ENCODE measurements at regions not wholly inside any gene's neighbourhood (a gene's known extent, or its start where the extent isn't known, plus 50 kb on each side); places are given as distances from the start of the nearest gene placed in this dataset.

- in situ Hi-C loops (cut with MboI; ENCODE audit: low pct_ligation_motif_present in 1 of 4, low pct_unique_long_range_greater_than_20kb in 1 of 4, low sequenced_read_pairs in 3 of 4) (no loop called here), intact Hi-C loops (cut with DNase I; ENCODE audit: low total_unique reads) (no loop called here)
- peaks cover 0 to 7% (median 2%) of the 10 kb centered on the region in 4 donors for H3K4me1 ChIP-seq
These were observed 51.0 kb upstream of the GLS start for GRCh38 chr2:190829642-190830041.

More at GRCh38 chr2:190829642-190830041, 51.0 kb upstream of the GLS start:
- no peak overlapping the region for H3K4me3 ChIP-seq
- WGBS, 2 donors (ENCODE audit: low coverage in 1 of 2): 78% methylated on average over 1 of the region's 1 CpG; no CpG with 5 or more reads in 1 of the 2 donors
- DNase-seq: no peak
- H3K36me3 ChIP-seq: no peaks in the 10 kb centered on the region
- H3K27me3 ChIP-seq: no peaks in the 10 kb centered on the region
- no peaks in the 10 kb centered on the region for H3K9me3 ChIP-seq
- TF ChIP-seq POLR2A (IDR thresholded peaks at IDR 0.05): no peak
- TF ChIP-seq POLR2AphosphoS5 (IDR thresholded peaks at IDR 0.05): no peak
- TF ChIP-seq, protein P1, sequence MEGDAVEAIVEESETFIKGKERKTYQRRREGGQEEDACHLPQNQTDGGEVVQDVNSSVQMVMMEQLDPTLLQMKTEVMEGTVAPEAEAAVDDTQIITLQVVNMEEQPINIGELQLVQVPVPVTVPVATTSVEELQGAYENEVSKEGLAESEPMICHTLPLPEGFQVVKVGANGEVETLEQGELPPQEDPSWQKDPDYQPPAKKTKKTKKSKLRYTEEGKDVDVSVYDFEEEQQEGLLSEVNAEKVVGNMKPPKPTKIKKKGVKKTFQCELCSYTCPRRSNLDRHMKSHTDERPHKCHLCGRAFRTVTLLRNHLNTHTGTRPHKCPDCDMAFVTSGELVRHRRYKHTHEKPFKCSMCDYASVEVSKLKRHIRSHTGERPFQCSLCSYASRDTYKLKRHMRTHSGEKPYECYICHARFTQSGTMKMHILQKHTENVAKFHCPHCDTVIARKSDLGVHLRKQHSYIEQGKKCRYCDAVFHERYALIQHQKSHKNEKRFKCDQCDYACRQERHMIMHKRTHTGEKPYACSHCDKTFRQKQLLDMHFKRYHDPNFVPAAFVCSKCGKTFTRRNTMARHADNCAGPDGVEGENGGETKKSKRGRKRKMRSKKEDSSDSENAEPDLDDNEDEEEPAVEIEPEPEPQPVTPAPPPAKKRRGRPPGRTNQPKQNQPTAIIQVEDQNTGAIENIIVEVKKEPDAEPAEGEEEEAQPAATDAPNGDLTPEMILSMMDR (IDR thresholded peaks at IDR 0.05): no peak
- no peak for TF ChIP-seq EP300 (IDR thresholded peaks at IDR 0.05; ENCODE audit: low read depth)
- H3K27ac ChIP-seq: no peak overlapping the region

All from transverse colon (tissue), 4 donors.